Astrocyte (in vitro differentiated cells and primary cell): ENCODE measurements at regions not wholly inside any gene's neighbourhood (a gene's known extent, or its start where the extent isn't known, plus 50 kb on each side); places are given as distances from the start of the nearest gene placed in this dataset.

Experiments used
- DNase-seq: peaks from one replicate; pipeline ENCODE4 v3.0.0-alpha.2; 2010; ENCODE audit warnings: low read depth
- FAIRE-seq: peaks from 2 replicates; lab custom pipeline; 2011; peaks lifted over from hg19 to GRCh38; lab: Jason Lieb, UNC
- H2AFZ ChIP-seq: 2 replicates; pipeline ENCODE4 v1.6.0; 2012; ENCODE audit warnings: low read depth, low read length, inconsistent platforms
- H3K27ac ChIP-seq: 2 replicates; pipeline ENCODE4 v1.5.1; 2011; ENCODE audit warnings: low read depth, low read length, inconsistent platforms
- H3K27me3 ChIP-seq: 2 replicates; pipeline ENCODE4 v1.6.0; 2011; ENCODE audit warnings: low read length, inconsistent platforms; ENCODE audit not compliant: insufficient read depth
- H3K36me3 ChIP-seq: 2 replicates; pipeline ENCODE4 v1.5.1; 2011; ENCODE audit warnings: low read length, inconsistent platforms; ENCODE audit not compliant: insufficient read depth
- H3K4me1 ChIP-seq: 2 replicates; pipeline ENCODE4 v1.5.1; 2011; ENCODE audit warnings: low read length, inconsistent platforms; ENCODE audit not compliant: insufficient read depth
- H3K4me2 ChIP-seq: 2 replicates; pipeline ENCODE4 v1.6.0; 2012; ENCODE audit warnings: low read length, inconsistent platforms
- H3K4me3 ChIP-seq: 2 replicates; pipeline ENCODE4 v1.5.1; 2011; ENCODE audit warnings: low read depth, mild to moderate bottlenecking, low read length, inconsistent platforms; ENCODE audit not compliant: insufficient read depth
- H3K79me2 ChIP-seq: 2 replicates; pipeline ENCODE4 v1.6.0; 2012; ENCODE audit warnings: mild to moderate bottlenecking, low read length, inconsistent platforms; ENCODE audit not compliant: insufficient read depth
- H3K9ac ChIP-seq: 2 replicates; pipeline ENCODE4 v1.6.0; 2012; ENCODE audit warnings: mild to moderate bottlenecking, low read length, inconsistent platforms
- H3K9me3 ChIP-seq: 2 replicates; pipeline ENCODE4 v1.5.1; 2012; ENCODE audit warnings: low read depth, mild to moderate bottlenecking, low read length, inconsistent platforms; ENCODE audit not compliant: insufficient read depth
- H4K20me1 ChIP-seq: 2 replicates; pipeline ENCODE4 v1.6.0; 2012; ENCODE audit warnings: low read length, inconsistent platforms; ENCODE audit not compliant: insufficient read depth
- H3K27ac Mint-ChIP-seq: one replicate; pipeline ENCODE4 v1.8.0; 2021; ENCODE audit warnings: mild to moderate bottlenecking, mixed read lengths; ENCODE audit not compliant: unreplicated experiment
- H3K27me3 Mint-ChIP-seq: one replicate; pipeline ENCODE4 v1.8.0; 2021; ENCODE audit warnings: low read depth, mixed read lengths; ENCODE audit not compliant: unreplicated experiment
- H3K36me3 Mint-ChIP-seq: one replicate; pipeline ENCODE4 v1.8.0; 2021; ENCODE audit warnings: low read depth, mixed read lengths; ENCODE audit not compliant: unreplicated experiment
- H3K4me1 Mint-ChIP-seq: one replicate; pipeline ENCODE4 v1.8.0; 2021; ENCODE audit warnings: low read depth, mixed read lengths; ENCODE audit not compliant: unreplicated experiment
- H3K4me3 Mint-ChIP-seq: one replicate; pipeline ENCODE4 v1.8.0; 2021; ENCODE audit warnings: mild to moderate bottlenecking, moderate library complexity, mixed read lengths; ENCODE audit not compliant: unreplicated experiment
- H3K9me3 Mint-ChIP-seq: one replicate; pipeline ENCODE4 v1.8.0; 2021; ENCODE audit warnings: mild to moderate bottlenecking, mixed read lengths; ENCODE audit not compliant: unreplicated experiment
- CTCF ChIP-seq: IDR thresholded peaks from 2 replicates; pipeline ENCODE4 v1.5.1; 2011; ENCODE audit warnings: low read depth, mild to moderate bottlenecking, inconsistent platforms, low read length, moderate library complexity; ENCODE audit not compliant: insufficient read depth
- EZH2 ChIP-seq: IDR thresholded peaks from 2 replicates; pipeline ENCODE4 v1.6.1; 2012; ENCODE audit warnings: mild to moderate bottlenecking, low read length, inconsistent platforms; ENCODE audit not compliant: insufficient read depth

DNA sequence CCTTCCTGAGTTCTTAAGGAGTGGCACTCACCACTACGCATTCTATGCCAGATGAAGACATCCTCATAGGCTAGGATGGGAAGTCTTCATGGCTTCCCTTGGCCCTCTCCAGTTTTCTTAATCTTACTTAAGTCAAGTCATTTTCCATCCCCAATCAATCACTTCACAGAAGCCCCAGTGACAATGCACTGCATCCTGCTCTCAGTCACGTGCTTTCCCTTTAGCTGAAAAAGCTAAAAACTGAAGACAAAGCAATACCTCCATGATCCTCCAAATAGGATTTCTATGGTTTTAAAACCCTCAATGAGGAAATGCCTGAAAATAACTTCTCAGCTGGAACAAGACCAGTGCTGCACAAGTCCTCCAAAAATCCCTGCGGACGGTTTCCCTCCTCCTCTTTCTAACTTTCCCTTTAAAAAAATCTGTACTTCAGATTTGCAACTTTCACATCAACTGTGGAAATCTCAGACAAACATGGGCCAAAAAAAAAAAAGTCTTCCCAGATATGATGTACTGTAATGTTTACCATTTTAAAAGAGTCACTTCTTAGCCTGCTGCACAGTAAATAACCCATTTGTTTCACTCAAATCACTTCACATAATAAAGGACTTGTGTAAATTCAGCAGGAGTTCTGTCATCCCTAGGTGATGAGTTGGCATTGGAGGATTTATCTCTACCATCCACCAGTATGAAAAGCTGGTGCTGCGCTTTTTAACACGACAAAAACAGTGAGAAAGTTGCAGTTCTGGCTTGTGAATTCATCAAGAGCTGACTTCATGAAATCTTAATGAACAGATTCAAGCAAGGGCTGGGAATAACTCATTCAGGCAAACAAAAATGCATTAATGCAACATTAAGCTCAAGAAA, 590.0 kb upstream of the NOX3 start:
- Mint-ChIP-seq H3K27ac (no peak overlapping the region), H3K4me1 (no peaks in the 10 kb centered on the region), H3K36me3 (no peaks in the 10 kb centered on the region), H3K9me3 (no peaks in the 10 kb centered on the region), H3K4me3 (no peak overlapping the region), H3K27me3 (no peaks in the 10 kb centered on the region)
- Histone ChIP-seq H3K79me2 (no peaks in the 10 kb centered on the region), H3K4me2 (no peak overlapping the region), H2AFZ (no peak overlapping the region), H3K36me3 (no peaks in the 10 kb centered on the region), H3K9ac (no peak overlapping the region), H3K4me1 (no peaks in the 10 kb centered on the region), H3K27ac (no peak overlapping the region), H4K20me1 (no peaks in the 10 kb centered on the region), H3K4me3 (no peak overlapping the region), H3K9me3 (no peaks in the 10 kb centered on the region), H3K27me3 (no peaks in the 10 kb centered on the region)
- FAIRE-seq: no peak
- DNase-seq: no peak
- TF ChIP-seq CTCF: no peak
- TF ChIP-seq EZH2: no peak

DNA sequence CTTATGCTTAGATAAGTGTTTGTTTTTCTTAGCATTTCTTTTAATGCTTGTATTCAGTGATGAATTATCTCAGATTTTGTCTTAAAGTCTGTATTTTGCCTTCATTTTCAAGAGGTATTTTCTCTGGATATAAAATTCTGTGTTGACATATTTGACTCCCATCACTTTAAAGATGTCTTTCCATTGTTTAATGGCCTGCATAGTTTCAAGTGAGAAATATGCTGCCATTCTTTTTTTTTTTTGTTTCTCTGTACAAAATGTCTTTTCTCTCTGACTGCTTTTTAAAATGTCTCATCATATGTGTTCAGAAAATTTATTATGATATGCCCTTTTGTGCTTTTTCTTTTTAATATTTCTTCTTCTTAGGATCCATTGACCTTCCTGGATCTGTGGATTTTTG, 578.0 kb upstream of the NOX3 start:
- no peak overlapping the region for H3K27ac ChIP-seq
- H3K9ac ChIP-seq: no peak overlapping the region
- Mint-ChIP-seq H3K4me1 (no peaks in the 10 kb centered on the region), H3K27me3 (no peaks in the 10 kb centered on the region), H3K27ac (no peak overlapping the region), H3K4me3 (no peak overlapping the region), H3K36me3 (no peaks in the 10 kb centered on the region), H3K9me3 (peaks cover 16% of the 10 kb centered on the region)
- no peak overlapping the region for H3K4me2 ChIP-seq
- no peaks in the 10 kb centered on the region for H3K36me3 ChIP-seq
- no peaks in the 10 kb centered on the region for H3K27me3 ChIP-seq
- H3K4me1 ChIP-seq: no peaks in the 10 kb centered on the region
- DNase-seq: no peak
- no peak for TF ChIP-seq CTCF
- no peak for TF ChIP-seq EZH2
- no peak for FAIRE-seq
- no peaks in the 10 kb centered on the region for H3K79me2 ChIP-seq
- H2AFZ ChIP-seq: no peak overlapping the region
- no peak overlapping the region for H3K4me3 ChIP-seq
- no peaks in the 10 kb centered on the region for H4K20me1 ChIP-seq
- H3K9me3 ChIP-seq: no peaks in the 10 kb centered on the region

- Histone ChIP-seq H3K4me1 (no peaks in the 10 kb centered on the region), H3K27me3 (no peaks in the 10 kb centered on the region), H3K9me3 (no peaks in the 10 kb centered on the region), H3K4me3 (no peak overlapping the region), H4K20me1 (no peaks in the 10 kb centered on the region), H3K4me2 (no peak overlapping the region), H3K9ac (no peak overlapping the region), H3K79me2 (no peaks in the 10 kb centered on the region), H3K36me3 (no peaks in the 10 kb centered on the region), H2AFZ (no peak overlapping the region), H3K27ac (no peak overlapping the region)
- DNase-seq (no peak), FAIRE-seq (no peak)
- TF ChIP-seq CTCF (no peak), EZH2 (no peak)
- Mint-ChIP-seq H3K4me3 (no peak overlapping the region), H3K27me3 (no peaks in the 10 kb centered on the region), H3K27ac (no peak overlapping the region), H3K4me1 (no peaks in the 10 kb centered on the region), H3K9me3 (peaks cover 16% of the 10 kb centered on the region), H3K36me3 (no peaks in the 10 kb centered on the region)
Measured at GRCh38 chr6:156031516-156031915, 575.9 kb upstream of the NOX3 start.
